ENCODE measurements at regions not wholly inside any gene's neighbourhood (a gene's known extent, or its start where the extent isn't known, plus 50 kb on each side); places are given as distances from the start of the nearest gene placed in this dataset.

DNA sequence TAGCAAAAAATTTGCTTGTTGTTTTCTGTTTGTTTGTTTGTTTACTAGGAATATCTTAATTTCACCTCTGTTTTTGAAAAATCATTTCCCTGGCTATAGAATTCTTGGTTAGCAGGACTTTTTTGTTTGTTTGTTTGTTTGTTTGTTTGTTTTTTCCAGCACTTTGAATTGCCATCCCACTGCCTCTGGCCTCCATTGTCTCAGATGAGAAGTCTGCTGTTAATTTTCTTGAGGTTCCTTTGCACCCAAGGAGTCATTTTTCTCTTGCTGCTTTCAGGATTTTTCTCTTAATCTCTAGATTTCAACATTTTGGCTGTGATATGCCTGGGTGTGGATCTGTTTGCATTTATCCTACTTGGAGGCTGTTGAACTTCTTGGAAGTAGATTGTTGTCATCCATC lies 105.7 kb downstream of the FOXL3 start:
- no peak overlapping the region for H3K4me3 ChIP-seq (replicated peaks; ENCODE audit: low read depth, low read length)
- no peak for DNase-seq (ENCODE audit: low read depth)
- TF ChIP-seq CTCF (IDR thresholded peaks at IDR 0.05; ENCODE audit: low read length, missing control alignments) = no peak

GRCh38 chr7:398888-399287 lies 108.9 kb downstream of the FOXL3 start:
- no peak for TF ChIP-seq CTCF (IDR thresholded peaks at IDR 0.05; ENCODE audit: low read length, missing control alignments)
- no peak for DNase-seq (ENCODE audit: low read depth)
- H3K4me3 ChIP-seq (replicated peaks; ENCODE audit: low read depth, low read length) = no peak overlapping the region

GRCh38 chr7:400901-401485 lies 111.0 kb downstream of the FOXL3 start:
- H3K4me3 ChIP-seq (replicated peaks; ENCODE audit: low read depth, low read length) = no peak overlapping the region
- DNase-seq (ENCODE audit: low read depth) = no peak
- TF ChIP-seq CTCF (IDR thresholded peaks at IDR 0.05; ENCODE audit: low read length, missing control alignments) = no peak

DNA sequence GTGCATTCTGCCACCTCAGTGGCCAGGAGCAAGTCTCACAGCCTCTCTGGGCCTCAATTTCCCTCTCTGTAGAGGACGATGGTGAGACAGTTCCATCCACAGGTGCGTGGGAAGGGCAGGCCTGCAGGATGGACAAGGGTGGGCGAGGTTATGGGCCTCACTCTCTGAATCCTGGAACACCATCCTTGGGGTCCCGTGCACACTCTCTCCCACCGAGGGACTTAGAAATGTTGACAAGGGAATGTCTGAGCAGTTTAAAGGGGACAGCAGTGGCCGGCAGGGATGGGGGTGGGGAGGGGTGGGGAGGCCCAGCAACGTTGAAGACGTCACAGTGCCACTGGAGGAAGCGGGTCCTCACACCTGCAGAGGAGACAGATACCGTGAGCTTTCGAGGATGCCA lies 111.5 kb downstream of the FOXL3 start:
- DNase-seq (ENCODE audit: low read depth) = no peak
- no peak for TF ChIP-seq CTCF (IDR thresholded peaks at IDR 0.05; ENCODE audit: low read length, missing control alignments)
- H3K4me3 ChIP-seq (replicated peaks; ENCODE audit: low read depth, low read length) = no peak overlapping the region

DNA sequence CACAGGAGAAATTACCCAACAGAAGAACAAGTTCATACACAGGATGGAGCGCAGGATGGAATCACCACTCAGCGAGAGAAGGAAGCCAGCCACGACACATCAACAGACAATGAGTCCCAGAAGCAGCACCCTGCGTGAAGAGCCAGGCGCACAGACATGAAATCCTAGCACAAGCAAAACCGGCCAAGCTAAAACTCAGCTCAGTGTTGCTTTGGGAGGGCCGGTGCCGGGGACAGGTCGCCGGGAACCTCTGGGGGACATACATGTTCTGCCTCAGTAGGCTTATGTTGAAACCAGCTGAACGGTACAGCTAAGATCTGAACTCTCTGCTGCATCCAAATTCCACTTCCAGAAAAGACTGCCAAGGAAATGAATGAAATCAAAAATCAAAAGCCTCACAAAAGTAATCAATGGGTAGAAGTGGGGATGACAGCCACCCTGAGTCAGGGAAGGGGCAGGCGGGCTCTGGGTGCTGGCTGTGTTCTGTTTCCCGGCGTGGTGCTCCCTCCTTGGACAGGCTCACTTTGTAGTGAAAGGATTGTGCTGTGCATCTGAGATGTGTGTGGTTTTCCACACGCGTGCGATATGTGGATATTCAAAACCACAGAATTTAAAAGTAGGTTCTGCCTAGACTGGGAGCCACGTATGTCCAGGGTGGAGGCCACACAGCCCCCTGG lies 114.7 kb downstream of the PDGFA start:
- DNase-seq (ENCODE audit: low read depth) = no peak
- no peak overlapping the region for H3K4me3 ChIP-seq (replicated peaks; ENCODE audit: low read depth, low read length)
- no peak for TF ChIP-seq CTCF (IDR thresholded peaks at IDR 0.05; ENCODE audit: low read length, missing control alignments)

GRCh38 chr7:405489-406211 lies 114.0 kb downstream of the PDGFA start:
- no peak overlapping the region for H3K4me3 ChIP-seq (replicated peaks; ENCODE audit: low read depth, low read length)
- TF ChIP-seq CTCF (IDR thresholded peaks at IDR 0.05; ENCODE audit: low read length, missing control alignments) = no peak
- no peak for DNase-seq (ENCODE audit: low read depth)

Data from fibroblast of pulmonary artery (primary cell).